Upper lobe of right lung (tissue), 1 donor: ENCODE measurements at regions not wholly inside any gene's neighbourhood (a gene's known extent, or its start where the extent isn't known, plus 50 kb on each side); places are given as distances from the start of the nearest gene placed in this dataset.

Experiments used
- ATAC-seq: fragments of 200-7000 bp; cut with Tn5 transposase; one replicate; pipeline ENCODE4 v1.9.1; 2020; ENCODE audit warnings: mild to moderate bottlenecking, moderate library complexity
- DNase-seq: peaks from one replicate; pipeline ENCODE4 v3.0.0-alpha.2; 2020
- H3K27ac ChIP-seq: fragments of 200-600 bp; one replicate; pipeline ENCODE4 v1.8.0; 2022
- H3K27me3 ChIP-seq: fragments of 200-600 bp; one replicate; pipeline ENCODE4 v1.8.0; 2022; ENCODE audit warnings: mild to moderate bottlenecking
- H3K36me3 ChIP-seq: fragments of 200-600 bp; one replicate; pipeline ENCODE4 v1.8.0; 2022
- H3K4me1 ChIP-seq: fragments of 200-600 bp; one replicate; pipeline ENCODE4 v1.8.0; 2022
- H3K4me3 ChIP-seq: fragments of 200-600 bp; one replicate; pipeline ENCODE4 v1.8.0; 2022; ENCODE audit warnings: mild to moderate bottlenecking
- H3K9me3 ChIP-seq: fragments of 200-600 bp; one replicate; pipeline ENCODE4 v1.8.0; 2022
- CTCF ChIP-seq: fragments of 200-600 bp; IDR thresholded peaks from one replicate; pipeline ENCODE4 v1.8.0; 2022; ENCODE audit warnings: antibody characterized with exemption
- intact Hi-C: fragments of 100-400 bp; cut with DNase I; formaldehyde crosslinking; loops from one replicate; pipeline ENCODE4 v1.11.0; 2022
- donor health status: DM: no; HTN: yes; CAD: no; lungs with severe emphysema.

GRCh38 chr2:223500709-223501108 lies 101.5 kb downstream of the SCG2 start:
- ATAC-seq = no peak
- intact Hi-C loops = no loop called here
- H3K4me1 ChIP-seq = no peaks in the 10 kb centered on the region
- H3K27me3 ChIP-seq = no peaks in the 10 kb centered on the region
- H3K9me3 ChIP-seq = no peaks in the 10 kb centered on the region
- no peak overlapping the region for H3K4me3 ChIP-seq
- H3K36me3 ChIP-seq = no peaks in the 10 kb centered on the region
- H3K27ac ChIP-seq = no peak overlapping the region
- no peak for DNase-seq
- no peak for TF ChIP-seq CTCF

DNA sequence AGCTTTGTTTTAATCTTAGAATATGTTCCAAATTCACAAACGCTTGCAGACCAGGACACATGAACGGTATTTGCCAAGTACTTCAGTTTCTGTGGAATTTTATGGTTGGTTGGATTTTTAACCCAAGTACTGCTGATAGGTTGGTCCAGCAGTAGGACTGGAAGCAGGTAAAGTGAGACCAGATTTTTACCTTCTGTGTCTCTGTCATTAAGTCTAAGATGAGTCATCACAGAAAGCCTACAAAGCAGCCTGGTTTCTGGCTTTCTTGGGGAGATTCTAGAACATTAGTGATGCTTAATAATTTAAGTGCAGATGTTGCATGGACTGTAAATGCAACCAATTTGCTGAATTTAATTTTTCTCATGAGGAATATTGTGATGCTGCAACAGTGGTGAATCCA lies 100.5 kb downstream of the SCG2 start:
- TF ChIP-seq CTCF = no peak
- Histone ChIP-seq H3K4me1 (no peaks in the 10 kb centered on the region), H3K27ac (no peak overlapping the region), H3K36me3 (no peaks in the 10 kb centered on the region), H3K4me3 (no peak overlapping the region), H3K9me3 (no peaks in the 10 kb centered on the region), H3K27me3 (no peaks in the 10 kb centered on the region)
- DNase-seq = no peak
- ATAC-seq = no peak
- intact Hi-C loops = no loop called here

GRCh38 chr2:223503746-223504145 lies 98.4 kb downstream of the SCG2 start:
- H3K27ac ChIP-seq = no peak overlapping the region
- H3K27me3 ChIP-seq = no peaks in the 10 kb centered on the region
- H3K4me3 ChIP-seq = no peak overlapping the region
- intact Hi-C loops = no loop called here
- DNase-seq = no peak
- H3K9me3 ChIP-seq = no peaks in the 10 kb centered on the region
- no peaks in the 10 kb centered on the region for H3K4me1 ChIP-seq
- no peaks in the 10 kb centered on the region for H3K36me3 ChIP-seq
- no peak for ATAC-seq
- TF ChIP-seq CTCF = no peak

DNA sequence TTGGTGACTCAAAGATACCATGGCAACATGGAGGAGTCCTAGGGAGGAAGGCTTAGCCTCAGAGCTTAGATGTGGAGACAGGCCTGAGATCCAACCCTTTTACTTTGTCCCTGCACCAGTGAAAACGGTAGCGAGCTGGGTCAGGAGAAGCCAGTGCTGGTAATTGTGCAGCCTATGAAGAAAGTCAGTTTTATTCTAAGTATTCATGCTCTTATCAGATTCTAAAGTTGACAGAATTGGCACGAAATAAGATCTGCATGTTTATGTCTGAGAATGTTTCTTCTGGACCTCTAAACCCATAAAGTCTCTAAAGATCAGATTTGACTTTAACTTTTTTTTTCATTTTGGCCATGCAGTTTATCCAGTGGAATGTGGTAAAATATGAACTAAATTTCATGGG lies 93.8 kb downstream of the SCG2 start:
- no peak for DNase-seq
- H3K36me3 ChIP-seq = no peaks in the 10 kb centered on the region
- TF ChIP-seq CTCF = no peak
- H3K9me3 ChIP-seq = no peaks in the 10 kb centered on the region
- H3K27ac ChIP-seq = no peak overlapping the region
- H3K4me3 ChIP-seq = no peak overlapping the region
- H3K27me3 ChIP-seq = no peaks in the 10 kb centered on the region
- ATAC-seq = no peak
- intact Hi-C loops = no loop called here
- no peaks in the 10 kb centered on the region for H3K4me1 ChIP-seq

DNA sequence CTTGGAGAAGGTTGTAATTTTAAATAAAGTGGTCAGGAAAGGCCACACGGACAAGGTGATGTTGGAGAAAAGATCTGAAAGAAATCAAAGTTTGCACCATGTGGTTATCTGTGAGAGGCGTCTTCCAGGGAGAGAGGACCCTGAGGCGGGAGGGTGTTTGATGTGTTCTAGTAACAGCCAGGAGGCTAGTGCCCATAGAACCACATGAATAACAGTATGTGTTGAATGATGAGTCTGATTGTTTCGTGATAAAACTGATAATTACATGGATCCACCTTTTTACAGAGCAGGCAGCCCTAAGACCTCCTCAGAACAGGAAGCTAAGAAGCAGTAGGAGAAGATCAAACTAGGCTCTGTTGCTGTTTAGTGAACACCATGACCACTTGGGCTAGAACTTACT lies 91.4 kb downstream of the SCG2 start:
- H3K27ac ChIP-seq = no peak overlapping the region
- TF ChIP-seq CTCF = no peak
- DNase-seq (no peak), ATAC-seq (no peak)
- H3K4me1 ChIP-seq = no peaks in the 10 kb centered on the region
- no peaks in the 10 kb centered on the region for H3K9me3 ChIP-seq
- no peaks in the 10 kb centered on the region for H3K36me3 ChIP-seq
- H3K4me3 ChIP-seq = no peak overlapping the region
- no peaks in the 10 kb centered on the region for H3K27me3 ChIP-seq
- intact Hi-C loops = no loop called here

DNA sequence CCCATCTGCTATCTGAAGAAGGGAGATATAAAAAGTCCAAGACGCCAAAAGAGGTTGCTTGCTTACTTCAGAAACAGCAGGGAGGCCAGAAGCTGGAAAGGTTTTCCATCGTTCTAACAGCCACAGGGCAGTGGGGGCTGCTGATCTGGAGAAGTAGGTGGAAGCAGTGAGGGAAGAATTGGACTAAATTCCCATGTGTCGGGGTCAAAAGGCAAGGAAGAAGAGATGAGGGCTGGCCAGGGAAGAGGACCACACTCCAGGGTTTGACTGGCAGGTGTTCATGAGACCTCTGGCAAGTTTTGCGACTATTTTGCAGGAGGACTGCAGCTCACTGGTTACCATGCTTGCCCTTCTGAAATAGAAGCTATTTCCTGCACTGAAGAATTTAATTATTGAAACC lies 91.0 kb downstream of the SCG2 start:
- Histone ChIP-seq H3K27me3 (no peaks in the 10 kb centered on the region), H3K9me3 (no peaks in the 10 kb centered on the region), H3K27ac (no peak overlapping the region), H3K36me3 (no peaks in the 10 kb centered on the region), H3K4me1 (no peaks in the 10 kb centered on the region), H3K4me3 (no peak overlapping the region)
- DNase-seq = no peak
- no peak for ATAC-seq
- intact Hi-C loops = no loop called here
- TF ChIP-seq CTCF = no peak
